Ammon's horn (tissue), 1 donor: ENCODE measurements at regions not wholly inside any gene's neighbourhood (a gene's known extent, or its start where the extent isn't known, plus 50 kb on each side); places are given as distances from the start of the nearest gene placed in this dataset.
"Not testable (repeated sequence)": the region's sequence is repeated elsewhere in the genome, so short reads cannot be mapped to it uniquely, and the experiment has no call there.

Experiments
- DNase-seq: peaks from one replicate; pipeline ENCODE4 v3.0.0-alpha.2; 2016; ENCODE audit warnings: low spot score

DNA sequence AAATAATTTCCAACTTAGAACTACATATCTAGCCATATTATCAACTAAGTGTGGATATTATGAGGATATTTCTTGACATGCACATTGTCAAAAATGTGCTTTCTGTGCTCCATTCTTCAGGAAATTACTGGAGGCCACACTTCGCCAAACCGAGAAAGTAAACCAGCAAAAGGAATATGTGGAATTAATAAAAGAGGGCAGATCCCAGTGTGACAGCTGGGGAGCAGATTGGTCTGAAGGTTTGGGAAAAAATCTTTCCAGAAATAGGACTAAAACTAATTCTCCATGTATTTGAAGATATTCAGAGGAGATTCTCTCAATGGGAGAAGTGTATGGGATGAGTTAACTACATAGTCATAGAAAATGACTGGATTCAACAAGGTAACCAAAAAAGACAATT, 546.9 kb upstream of the API5 start:
- DNase-seq = no peak

DNA sequence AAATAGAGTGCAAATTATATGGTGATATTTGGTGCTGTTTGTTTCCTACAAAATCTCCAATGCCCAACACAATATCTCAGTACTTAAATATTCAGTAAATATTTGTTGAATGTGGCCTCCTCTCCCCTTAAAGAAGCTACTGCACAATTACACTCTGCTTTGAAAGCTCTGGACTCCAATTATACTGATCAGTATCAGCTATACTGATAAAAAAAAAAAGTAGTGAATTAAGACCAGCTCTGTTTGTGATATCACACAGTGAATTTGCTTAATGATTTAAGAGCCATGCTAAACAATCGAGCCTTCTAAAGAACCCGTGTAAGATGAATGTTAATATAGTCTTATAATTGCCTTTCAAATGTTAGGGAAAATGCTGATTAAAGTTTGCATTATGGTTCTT, 543.2 kb upstream of the API5 start:
- DNase-seq = no peak

DNA sequence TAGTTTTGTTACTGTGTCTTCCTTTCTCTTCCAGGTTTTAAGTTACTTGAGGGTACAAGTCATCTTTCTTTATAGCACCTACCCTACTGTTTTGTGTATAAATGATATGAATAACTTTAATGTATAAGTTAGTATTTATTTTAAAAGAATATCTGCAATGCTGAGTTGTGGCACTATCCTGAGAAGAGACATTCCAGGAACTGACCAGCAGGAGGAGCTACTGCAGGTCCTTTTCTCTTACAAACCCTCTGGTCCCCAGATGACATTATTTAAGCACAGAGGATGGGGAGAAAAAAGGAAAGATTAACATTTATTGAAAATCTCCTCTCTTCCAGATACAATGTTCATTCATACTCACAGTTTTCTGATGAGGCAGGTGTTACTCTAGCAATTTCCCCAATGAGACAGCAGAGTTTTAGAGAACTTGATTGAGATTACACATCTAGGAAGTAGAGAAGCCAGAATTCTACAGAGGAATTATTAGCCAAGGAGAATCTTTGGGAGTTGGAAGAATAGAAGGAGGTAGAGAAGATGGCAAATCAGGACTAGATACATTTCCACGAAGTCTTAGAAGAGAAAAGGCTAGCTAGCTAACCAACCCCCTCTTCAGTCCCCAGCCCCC, 541.2 kb upstream of the API5 start:
- DNase-seq = peak; percentile 58

DNA sequence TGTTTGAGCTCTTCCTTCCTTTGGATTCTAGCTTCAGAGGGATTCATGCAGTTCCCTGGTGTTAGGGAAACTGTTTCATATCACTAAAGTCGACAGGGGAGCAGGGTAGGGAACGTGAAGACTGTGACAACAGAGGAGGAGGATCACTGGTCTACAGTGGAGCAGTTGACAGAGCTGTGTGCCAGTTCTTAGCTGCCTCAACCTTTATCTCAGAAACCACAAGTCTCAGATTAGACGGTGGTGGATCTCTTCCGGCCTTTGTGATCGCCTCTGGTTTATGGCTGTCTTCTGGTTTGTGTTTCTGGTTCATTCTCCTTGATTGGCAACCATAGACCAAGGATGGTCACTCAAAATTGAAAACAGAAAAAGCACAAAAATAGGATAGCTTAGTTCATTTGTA, 538.9 kb upstream of the API5 start:
- DNase-seq = no peak

DNA sequence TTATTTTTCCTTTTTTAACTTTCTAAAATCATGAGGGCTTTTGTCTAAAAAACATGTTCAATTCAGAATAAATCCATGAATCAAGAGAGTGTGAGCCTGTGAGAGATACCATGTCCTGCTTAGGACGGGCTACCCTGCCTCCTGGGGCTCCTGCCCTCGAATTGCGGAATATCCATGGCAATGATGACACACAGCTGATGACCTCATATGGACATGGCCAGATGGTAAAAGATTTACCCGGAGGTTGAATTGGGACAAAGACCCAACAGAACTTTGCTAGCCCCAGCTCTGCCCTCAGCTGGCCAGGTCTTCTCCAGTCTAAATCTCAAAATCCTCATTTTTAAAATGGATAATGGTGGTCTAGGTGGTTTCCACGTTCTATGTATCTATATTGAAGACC, 538.1 kb upstream of the API5 start:
- DNase-seq = no peak

DNA sequence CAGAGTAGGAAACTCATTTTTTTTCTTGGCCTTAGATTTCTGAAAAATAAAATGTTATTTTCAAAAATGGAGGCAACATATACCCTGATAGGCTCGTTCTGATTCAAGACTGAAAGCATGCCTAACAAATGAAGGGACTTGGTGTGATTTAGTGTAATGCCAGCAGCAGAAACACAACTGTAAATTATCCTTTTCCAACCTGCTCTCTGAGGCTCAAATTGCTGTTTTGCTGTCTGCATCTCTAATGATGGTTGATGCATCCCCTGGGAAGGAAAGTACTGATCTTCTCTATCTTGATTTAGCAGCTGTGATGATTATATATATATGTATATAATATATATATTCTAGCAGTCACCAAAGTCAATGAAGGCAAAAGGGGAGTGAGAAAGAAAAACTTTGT, 537.2 kb upstream of the API5 start:
- DNase-seq = no peak

DNA sequence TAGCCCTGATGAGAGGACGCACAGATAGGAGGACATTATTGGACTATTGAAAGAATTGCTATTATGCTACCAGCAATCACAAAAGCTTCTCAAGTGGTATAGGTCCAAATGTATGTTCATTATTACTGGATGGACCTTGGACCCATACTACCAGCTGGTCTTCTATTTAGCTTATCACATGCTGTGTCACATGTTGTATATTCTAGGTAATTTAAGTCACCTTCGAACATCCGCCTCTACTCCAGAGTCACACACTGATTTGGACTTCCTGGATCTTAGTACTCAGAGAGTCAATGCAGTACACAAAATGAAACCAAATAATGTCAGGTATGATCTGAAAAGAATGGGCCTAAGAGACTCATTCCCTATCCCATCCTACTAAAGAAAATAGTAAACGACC, 534.0 kb upstream of the API5 start:
- DNase-seq = no peak

DNA sequence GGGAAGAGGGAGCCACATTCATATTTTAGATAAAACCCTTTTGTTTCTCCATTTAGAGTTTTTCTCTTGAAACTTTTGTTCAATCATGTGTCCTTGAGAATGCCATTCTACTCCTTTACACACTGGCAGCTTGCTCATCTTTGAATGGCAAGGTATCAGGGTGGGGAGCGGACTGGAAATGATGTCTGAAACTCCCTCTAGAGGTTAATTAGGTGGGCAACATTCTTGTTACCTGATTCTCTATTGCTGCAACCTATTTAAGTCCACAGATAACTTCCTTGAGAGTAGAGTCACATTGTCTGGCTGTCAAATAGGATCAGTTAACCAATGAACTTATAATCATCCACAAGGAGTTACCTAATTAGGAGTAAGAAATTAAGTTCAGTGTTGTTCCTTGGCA, 533.6 kb upstream of the API5 start:
- DNase-seq = no peak

DNA sequence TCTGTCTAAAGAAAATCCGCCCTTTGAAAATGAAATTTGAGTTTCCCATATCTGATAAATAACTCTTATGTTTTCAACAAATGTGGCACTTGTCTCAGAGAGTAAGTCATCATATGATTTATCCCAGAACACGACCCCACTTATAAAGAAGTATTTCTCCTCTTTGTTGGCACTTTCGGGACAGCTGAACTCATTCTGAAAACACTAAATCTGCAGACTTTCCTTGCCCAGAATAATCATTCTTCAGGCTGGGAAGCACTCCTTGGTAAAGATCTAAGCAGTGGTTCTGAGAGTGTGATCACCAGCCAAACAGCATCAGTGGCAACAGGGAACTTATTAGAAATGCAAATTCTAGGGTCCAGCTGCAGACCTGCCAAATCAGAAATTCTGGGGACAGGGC, 532.2 kb upstream of the API5 start:
- peak; percentile 30 for DNase-seq

DNA sequence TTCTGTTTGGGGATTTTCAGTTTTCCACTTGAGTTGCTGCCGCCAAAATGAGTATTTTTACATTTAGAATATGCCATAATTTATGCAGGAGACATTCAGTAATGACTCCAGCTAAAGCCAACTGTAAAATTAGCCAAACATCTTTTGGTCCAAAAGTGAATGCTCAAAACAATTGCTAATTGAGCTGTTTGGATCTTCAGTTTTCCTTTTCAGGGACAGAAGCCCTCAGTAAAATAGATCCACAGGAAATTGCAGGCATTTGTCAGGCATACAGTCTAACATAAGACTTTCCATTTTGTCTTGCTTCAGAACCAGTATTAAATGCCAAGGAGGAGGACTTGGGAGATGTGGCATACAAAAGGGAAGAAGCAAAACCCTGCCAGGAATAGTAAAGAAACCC, 524.8 kb upstream of the API5 start:
- no peak for DNase-seq

DNA sequence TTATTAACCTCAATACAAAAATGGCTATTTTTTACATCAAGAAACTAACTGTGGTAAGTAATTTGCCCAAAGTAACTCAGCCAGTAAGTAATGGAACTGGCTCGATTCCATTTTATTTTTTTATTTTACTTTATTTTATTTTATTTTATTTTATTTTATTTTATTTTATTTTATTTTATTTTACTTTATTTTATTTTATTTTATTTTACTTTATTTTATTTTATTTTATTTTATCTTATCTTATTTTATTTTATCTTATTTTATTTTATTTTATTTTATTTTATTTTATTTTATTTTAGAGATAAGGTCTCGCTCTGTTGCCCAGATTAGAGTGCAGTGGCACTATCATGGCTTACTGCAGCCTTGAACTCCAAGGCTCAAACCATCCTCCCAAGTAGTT, 516.3 kb upstream of the API5 start:
- DNase-seq = not testable (repeated sequence)

DNA sequence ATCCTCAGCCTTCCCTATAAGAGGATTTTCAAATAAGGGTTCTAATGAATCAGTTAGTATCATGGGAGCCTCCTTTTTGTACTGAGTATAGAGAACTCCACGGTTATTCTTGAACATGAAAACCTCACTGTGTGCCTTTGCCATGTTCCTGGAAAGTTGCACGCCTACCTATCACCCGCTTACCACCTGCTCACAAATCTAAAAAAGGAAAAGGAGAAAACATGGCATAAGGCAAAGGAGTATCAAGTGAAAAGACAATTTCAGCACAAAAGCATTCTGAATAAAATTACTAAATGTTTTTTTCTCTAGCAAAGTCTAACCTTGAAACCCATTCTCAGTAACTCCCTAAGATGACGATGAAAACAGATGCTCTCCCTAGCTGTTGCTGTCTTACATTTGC, 511.8 kb upstream of the API5 start:
- peak; percentile 40 for DNase-seq

DNA sequence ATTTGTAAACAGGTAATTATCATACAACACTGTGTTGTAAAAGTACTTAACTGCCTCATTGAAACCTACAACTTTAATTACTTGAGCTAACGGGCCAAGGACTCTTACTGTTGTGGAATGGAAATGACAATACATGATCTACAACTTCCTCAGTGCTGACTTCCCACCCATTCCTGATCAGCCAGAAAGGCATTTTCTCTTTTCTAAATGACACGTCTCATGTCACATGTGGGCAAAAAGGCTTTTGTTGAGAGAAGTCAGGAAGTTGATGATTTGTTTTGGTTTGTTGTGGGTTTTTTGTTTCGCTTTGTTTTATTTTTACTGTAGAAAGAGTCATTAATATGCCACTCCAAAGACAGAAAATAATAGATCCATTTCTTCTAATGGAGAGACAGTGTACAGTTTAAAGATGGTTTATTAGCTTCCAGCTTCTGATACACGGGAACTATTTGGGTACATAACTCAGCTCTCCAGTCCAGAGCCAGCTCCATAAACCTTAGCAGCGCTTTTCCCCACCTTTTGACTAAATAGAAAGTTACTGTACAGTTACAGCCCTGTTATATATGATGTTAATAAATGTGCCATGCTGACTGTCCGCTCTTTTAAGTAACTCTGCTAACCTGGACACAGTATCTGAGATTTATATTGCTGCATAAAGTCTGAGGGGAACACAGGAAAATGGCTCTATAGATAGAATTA, 509.4 kb upstream of the API5 start:
- no peak for DNase-seq

DNA sequence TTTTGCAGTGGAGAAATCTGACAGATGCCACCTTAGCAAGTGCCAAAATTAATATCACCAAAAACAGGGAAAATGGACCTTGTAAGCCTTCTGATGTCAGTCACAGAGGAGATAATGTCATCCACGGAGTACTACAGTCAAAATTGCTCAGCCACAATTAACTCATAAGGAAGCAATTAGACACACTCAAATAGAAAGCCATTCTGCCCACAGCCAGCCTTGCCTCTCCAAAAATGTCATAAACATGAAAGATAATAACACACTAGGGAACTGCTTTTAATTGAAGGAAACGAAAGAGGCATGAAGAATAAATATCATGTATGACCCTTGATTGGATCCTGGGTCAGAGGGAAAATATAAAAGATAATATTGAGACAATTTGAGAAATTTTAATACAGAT, 505.6 kb upstream of the API5 start:
- no peak for DNase-seq

DNA sequence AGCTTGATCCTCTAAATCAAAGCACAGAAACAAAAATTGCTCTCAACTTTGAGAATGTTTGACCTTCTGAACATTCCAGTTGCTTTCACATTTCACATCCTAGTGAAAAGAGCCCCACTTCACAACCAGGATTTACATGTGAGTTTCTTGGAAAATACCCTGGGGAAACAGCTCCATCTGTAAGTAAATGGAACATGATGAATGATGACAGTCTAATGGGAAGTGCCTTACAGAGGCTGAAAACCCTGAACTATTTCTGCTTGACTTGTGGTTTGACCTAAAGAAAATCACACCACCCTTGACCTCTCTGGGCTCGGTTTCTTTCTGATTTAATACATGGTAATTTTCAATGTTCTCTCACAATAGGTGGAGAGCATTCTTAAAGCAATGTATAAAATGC, 499.4 kb upstream of the API5 start:
- no peak for DNase-seq

DNA sequence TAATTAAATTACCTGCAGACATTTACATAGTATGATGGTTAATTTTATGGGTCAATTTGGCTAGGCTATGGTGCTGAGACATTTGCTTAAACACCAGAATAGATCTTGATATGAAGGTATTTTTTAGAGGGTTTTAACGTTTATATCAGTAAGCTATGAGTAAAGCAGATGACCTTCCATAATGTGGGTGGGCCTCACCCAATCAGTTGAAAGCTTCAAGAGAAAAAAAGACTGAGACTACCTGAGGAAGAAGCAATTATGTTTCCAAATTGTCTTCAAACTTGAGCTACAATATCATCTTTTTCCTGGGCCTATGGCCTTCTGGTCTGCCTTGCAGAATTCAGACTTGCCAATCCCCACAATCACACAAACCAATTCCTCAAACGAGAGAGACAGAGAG, 498.8 kb upstream of the API5 start:
- DNase-seq = no peak

DNA sequence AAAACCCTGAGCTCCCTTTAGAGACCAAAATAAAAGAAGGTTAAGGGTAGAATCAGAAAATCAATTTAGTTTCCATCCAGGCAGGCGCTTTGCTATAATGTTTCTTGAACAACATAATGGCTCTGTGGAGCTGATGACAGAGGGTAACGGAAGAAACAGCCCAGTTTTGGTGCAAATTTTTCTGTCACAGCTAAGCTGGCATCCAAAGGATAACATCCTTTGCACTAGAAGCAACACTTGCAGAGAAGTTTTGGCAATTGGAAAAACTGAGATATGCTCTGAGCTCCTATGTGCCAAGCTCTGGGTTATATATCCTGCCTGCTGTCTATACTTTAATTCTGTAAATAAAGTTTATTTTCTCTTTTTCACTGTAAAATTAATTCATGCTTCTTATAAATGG, 495.3 kb upstream of the API5 start:
- no peak for DNase-seq

DNA sequence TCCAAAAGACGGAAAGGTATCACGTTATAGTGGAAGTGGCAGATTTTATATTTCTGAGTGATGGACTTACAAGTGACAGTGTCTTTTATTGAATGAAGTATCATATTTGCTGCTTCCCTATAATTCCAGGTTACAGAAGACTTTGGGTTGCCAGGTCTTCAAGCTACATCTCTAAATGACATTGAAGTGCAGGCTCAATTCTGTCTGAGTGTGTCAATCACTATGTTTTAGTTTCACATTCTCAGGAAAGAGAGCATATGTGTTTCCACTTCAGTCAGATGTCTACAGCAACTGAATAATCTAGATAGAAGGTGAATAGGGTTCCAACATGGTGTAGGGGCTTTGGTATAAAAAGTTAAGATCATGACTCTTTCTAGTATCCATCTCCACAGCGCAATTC, 492.7 kb upstream of the API5 start:
- no peak for DNase-seq

DNA sequence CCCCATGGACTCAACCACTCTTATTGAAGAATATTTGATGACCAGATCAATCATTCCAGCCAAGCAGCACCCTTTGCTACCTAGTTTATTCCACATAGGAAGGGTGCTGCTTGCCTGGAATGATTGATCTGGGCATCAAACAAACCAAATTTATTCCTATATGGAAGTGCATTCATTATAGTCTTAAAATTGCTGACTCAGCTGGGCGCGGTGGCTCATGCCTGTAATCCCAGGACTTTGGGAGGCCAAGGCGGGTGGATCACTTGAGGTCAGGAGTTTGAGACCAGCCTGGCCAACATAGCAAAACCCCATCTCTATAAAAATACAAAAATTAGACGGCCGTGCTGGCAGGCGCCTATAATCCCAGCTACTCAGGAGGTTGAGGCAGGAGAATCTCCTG, 489.6 kb upstream of the API5 start:
- not testable (repeated sequence) for DNase-seq

DNA sequence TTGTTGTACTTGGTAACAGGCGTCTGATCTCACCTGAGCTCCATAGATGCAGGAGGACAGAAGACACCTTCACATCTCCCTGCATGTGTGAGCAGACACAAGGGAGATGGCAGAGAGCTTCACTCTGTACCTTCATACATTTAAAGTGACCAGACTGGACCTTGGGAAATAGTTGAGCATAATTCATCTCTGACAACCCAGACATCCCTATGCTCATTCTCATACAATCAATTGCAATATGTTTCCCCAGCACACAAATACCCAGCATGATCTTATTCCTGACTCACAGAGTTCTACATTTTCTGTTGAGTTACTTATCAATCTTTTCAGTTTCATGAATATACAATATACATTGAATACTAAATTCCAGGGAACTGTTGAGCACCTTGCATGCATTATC, 488.2 kb upstream of the API5 start:
- DNase-seq = no peak

DNA sequence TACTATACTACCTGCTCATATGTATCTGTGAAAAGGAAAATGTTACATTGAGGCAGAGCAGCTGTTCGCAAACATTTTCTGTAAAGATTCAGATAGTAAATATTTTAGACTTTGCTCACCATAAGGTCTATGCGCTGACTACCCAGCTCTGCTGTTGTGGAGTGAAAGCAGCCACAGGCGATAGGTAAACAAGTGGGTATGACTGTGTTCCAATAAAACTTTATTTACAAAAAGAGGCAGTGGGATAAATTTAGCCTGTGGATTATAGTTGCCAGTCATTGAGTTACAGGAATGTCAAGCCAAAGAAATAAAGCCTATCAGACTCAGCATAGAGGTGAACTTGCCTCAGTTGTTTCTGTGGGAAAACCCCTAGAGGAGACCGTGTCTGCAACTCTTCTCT, 487.7 kb upstream of the API5 start:
- no peak for DNase-seq

DNA sequence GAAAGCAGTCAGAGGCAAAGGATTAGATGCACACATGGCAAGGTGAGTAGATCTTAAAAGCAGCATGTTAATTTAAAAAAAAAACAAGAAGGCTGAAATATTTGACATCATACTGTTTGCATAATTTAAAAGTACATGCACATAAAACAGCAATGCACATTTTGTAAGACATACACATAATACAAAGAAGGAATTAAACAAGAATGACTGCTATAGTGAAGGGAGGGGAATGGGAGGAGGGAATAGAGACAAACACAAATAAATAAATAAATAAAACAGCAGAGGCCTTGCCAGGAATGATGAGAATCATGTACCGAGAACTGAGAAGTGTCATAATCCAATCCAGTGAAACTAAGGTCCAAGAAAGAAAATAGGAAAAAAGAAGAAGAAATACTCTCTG, 486.2 kb upstream of the API5 start:
- DNase-seq = no peak

DNA sequence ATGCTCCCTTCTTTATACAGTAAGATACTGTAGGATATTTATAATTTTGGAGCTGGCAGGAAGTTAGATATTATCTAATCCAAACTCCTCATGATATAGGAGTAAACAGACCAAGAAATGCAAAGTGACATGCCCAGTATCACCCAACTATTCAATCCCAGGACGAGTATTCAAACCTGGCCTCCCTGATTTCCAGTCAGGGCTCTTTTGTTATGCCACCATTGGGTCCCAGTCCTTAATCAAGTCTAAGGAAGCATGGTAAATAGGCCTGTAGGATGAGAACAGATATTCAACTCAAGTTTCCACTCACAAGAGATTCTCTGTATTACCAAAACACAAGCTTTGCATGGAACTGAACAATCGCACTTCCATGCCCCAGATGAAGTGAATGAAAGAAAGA, 484.0 kb upstream of the API5 start:
- DNase-seq = no peak

DNA sequence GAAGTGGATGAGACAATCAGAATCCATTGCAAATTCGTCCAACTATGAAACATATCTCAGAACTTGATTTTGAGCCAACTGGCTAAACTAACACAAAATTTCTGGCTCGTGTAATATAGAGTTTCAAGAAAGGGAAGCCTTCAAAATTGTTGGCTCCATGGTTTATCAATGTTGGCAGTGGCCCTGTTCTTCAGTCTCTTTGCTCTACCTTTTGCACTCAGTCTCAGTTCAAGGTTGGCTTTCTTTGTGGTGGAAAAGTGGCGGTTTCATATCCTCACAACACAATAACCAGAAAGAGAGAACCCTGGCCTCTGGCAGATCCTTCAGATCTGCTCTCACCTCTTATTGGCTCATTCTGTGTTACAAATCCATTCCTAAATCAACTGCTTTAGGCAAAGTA, 473.8 kb upstream of the API5 start:
- no peak for DNase-seq
